Stimulated activated effector memory CD8-positive, alpha-beta T cell treated with anti-CD3 and anti-CD28 coated beads, Interleukin-12 subunit alpha, Interleukin-12 subunit beta, amount 100 ng/mL, for 72 hours (primary cell): ENCODE measurements at regions not wholly inside any gene's neighbourhood (a gene's known extent, or its start where the extent isn't known, plus 50 kb on each side); places are given as distances from the start of the nearest gene placed in this dataset.
"Not testable (repeated sequence)": the region's sequence is repeated elsewhere in the genome, so short reads cannot be mapped to it uniquely, and the experiment has no call there.

Experiments
- ATAC-seq: fragments of 150-1000 bp; cut with Tn5 transposase; 2 replicates; pipeline ENCODE4 v1.10.0; 2021
- DNase-seq, 2 donors: peaks; one replicate each; pipeline ENCODE4 v3.0.0; 2021 to 2022; ENCODE audit warnings: low spot score in 2 of 2
- H3K27ac Mint-ChIP-seq: one replicate; pipeline ENCODE4 v1.8.0; 2022; ENCODE audit warnings: mild to moderate bottlenecking, mixed read lengths
- H3K36me3 Mint-ChIP-seq: one replicate; pipeline ENCODE4 v1.8.0; 2022; ENCODE audit warnings: mild to moderate bottlenecking, mixed read lengths
- H3K4me1 Mint-ChIP-seq: one replicate; pipeline ENCODE4 v1.8.0; 2022; ENCODE audit warnings: mixed read lengths
- H3K4me3 Mint-ChIP-seq: one replicate; pipeline ENCODE4 v1.8.0; 2022; ENCODE audit warnings: mild to moderate bottlenecking, mixed read lengths
- H3K9me3 Mint-ChIP-seq: one replicate; pipeline ENCODE4 v1.8.0; 2022; ENCODE audit warnings: mixed read lengths

DNA sequence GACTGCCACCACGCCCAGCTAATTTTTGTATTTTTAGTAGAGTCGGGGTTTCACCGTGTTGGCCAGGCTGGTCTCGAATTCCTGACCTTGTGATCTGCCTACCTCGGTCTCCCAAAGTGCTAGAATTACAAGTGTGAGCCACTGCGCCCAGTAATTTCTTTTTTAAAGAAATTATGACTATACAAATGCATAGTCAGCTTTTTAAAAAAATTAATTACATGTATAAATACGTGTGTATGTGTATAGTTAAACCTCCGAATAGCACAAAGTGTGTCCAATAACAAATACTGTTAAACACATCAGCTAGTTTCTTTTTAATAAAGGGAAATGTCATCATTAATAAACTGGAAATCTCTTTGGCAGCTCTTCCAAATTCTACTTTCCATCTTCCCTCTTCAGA lies 135.5 kb upstream of the SALL4 start:
- DNase-seq, result no peak
- H3K4me1 Mint-ChIP-seq, result no peaks in the 10 kb centered on the region
- no peaks in the 10 kb centered on the region for H3K9me3 Mint-ChIP-seq
- H3K36me3 Mint-ChIP-seq, result no peaks in the 10 kb centered on the region
- H3K4me3 Mint-ChIP-seq, result no peak overlapping the region
- no peak overlapping the region for H3K27ac Mint-ChIP-seq
- ATAC-seq, result no peak

GRCh38 chr20:51936377-51936776 lies 134.1 kb upstream of the SALL4 start:
- no peak overlapping the region for H3K27ac Mint-ChIP-seq
- no peaks in the 10 kb centered on the region for H3K4me1 Mint-ChIP-seq
- no peak for ATAC-seq

DNA sequence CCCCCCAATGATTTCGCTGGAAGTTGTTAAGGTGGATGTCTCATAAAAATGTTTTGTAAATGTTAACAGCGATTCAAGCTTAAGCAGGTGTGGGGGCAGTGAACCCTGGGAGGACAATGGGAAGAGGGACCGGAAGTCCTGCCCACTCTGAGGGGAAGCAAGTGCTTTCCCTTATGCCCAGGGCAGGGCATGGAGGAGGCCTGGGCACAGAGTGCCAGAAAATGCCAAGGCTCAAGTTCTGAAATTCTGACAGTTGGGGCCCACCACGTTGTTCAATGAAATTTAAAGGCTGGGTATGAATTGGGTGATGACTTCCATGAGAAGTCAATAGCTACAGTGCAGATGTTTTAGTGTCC lies 132.7 kb upstream of the SALL4 start:
- DNase-seq (no peak), ATAC-seq (no peak)
- Mint-ChIP-seq H3K36me3 (no peaks in the 10 kb centered on the region), H3K4me1 (no peaks in the 10 kb centered on the region), H3K27ac (no peak overlapping the region), H3K9me3 (no peaks in the 10 kb centered on the region), H3K4me3 (no peak overlapping the region)

More at GRCh38 chr20:51936377-51936776, 134.1 kb upstream of the SALL4 start:
- no peak for DNase-seq
- Mint-ChIP-seq H3K36me3 (no peaks in the 10 kb centered on the region), H3K4me3 (no peak overlapping the region), H3K9me3 (no peaks in the 10 kb centered on the region)

- no peak overlapping the region for H3K4me3 Mint-ChIP-seq
- DNase-seq (no peak), ATAC-seq (no peak)
- H3K9me3 Mint-ChIP-seq, result no peaks in the 10 kb centered on the region
- no peaks in the 10 kb centered on the region for H3K4me1 Mint-ChIP-seq
- H3K27ac Mint-ChIP-seq, result no peak overlapping the region
- H3K36me3 Mint-ChIP-seq, result no peaks in the 10 kb centered on the region
These were observed 132.1 kb upstream of the SALL4 start for GRCh38 chr20:51934301-51935002.

GRCh38 chr20:51931371-51931781 lies 129.1 kb upstream of the SALL4 start:
- DNase-seq (no peak), ATAC-seq (no peak)
- Mint-ChIP-seq H3K36me3 (no peaks in the 10 kb centered on the region), H3K4me1 (no peaks in the 10 kb centered on the region), H3K27ac (no peak overlapping the region), H3K4me3 (no peak overlapping the region), H3K9me3 (no peaks in the 10 kb centered on the region)

GRCh38 chr20:51930775-51931174 lies 128.5 kb upstream of the SALL4 start:
- Mint-ChIP-seq H3K4me1 (no peaks in the 10 kb centered on the region), H3K27ac (no peak overlapping the region), H3K36me3 (no peaks in the 10 kb centered on the region), H3K9me3 (no peaks in the 10 kb centered on the region), H3K4me3 (no peak overlapping the region)
- ATAC-seq (no peak), DNase-seq (no peak)

GRCh38 chr20:51928931-51929330 lies 126.6 kb upstream of the SALL4 start:
- Mint-ChIP-seq H3K4me3 (no peak overlapping the region), H3K4me1 (no peaks in the 10 kb centered on the region), H3K36me3 (no peaks in the 10 kb centered on the region), H3K9me3 (no peaks in the 10 kb centered on the region), H3K27ac (no peak overlapping the region)
- DNase-seq (no peak), ATAC-seq (no peak)

GRCh38 chr20:51927970-51928369 lies 125.6 kb upstream of the SALL4 start:
- not testable (repeated sequence) for H3K36me3 Mint-ChIP-seq, DNase-seq, ATAC-seq, H3K27ac Mint-ChIP-seq, H3K9me3 Mint-ChIP-seq, H3K4me1 Mint-ChIP-seq, H3K4me3 Mint-ChIP-seq

GRCh38 chr20:51926670-51927305 lies 124.5 kb upstream of the SALL4 start:
- Mint-ChIP-seq H3K36me3 (no peaks in the 10 kb centered on the region), H3K4me1 (no peaks in the 10 kb centered on the region), H3K4me3 (no peak overlapping the region), H3K27ac (no peak overlapping the region), H3K9me3 (no peaks in the 10 kb centered on the region)
- no peak for ATAC-seq
- DNase-seq, result no peak

DNA sequence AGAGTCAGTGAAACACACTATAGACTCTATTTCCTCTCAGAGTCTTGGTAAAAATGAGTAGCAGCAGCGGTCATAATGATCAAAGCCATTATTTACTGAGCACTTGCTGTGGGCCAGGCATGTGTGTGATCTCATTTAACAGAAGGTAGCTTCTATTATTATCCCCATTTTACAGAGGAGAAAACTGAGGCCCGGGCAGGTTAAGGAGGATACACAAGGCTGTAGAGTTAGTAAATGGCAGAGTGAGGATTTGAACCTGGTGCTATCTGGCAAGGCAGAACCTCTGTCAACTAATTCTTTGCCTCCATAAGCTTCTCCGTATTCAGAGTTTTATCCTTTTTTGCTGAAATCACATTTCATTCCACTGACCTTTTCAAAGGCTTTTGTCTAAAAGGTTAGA lies 122.2 kb upstream of the SALL4 start:
- ATAC-seq (no peak), DNase-seq (no peak)
- Mint-ChIP-seq H3K4me1 (no peaks in the 10 kb centered on the region), H3K9me3 (no peaks in the 10 kb centered on the region), H3K27ac (no peak overlapping the region), H3K4me3 (no peak overlapping the region), H3K36me3 (no peaks in the 10 kb centered on the region)

DNA sequence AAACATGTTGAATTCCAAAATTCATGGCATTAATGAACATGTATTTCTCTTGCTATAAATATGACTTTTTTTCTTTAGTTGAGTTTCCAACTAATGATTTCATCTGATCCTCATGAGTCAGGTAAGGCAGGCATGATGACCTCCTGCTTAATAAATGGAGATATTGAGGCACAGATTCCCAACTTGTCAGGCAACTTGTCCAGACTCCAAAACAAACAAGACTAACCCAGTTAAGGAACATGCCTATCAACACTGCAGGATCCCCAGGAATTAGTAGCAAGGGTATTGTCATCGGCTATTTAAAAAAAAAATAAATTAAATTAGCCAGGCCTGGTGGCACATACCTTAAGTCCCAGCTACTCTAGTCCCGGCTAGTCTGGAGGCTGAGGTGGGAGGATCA lies 121.3 kb upstream of the SALL4 start:
- H3K9me3 Mint-ChIP-seq, result no peaks in the 10 kb centered on the region
- no peaks in the 10 kb centered on the region for H3K4me1 Mint-ChIP-seq
- DNase-seq (no peak), ATAC-seq (no peak)
- no peaks in the 10 kb centered on the region for H3K36me3 Mint-ChIP-seq
- no peak overlapping the region for H3K27ac Mint-ChIP-seq
- H3K4me3 Mint-ChIP-seq, result no peak overlapping the region

GRCh38 chr20:51922812-51923211 lies 120.5 kb upstream of the SALL4 start:
- not testable (repeated sequence) for H3K36me3 Mint-ChIP-seq, H3K4me1 Mint-ChIP-seq, H3K4me3 Mint-ChIP-seq, H3K9me3 Mint-ChIP-seq, ATAC-seq, H3K27ac Mint-ChIP-seq, DNase-seq

- H3K9me3 Mint-ChIP-seq, result no peaks in the 10 kb centered on the region
- H3K4me1 Mint-ChIP-seq, result no peaks in the 10 kb centered on the region
- ATAC-seq (no peak), DNase-seq (no peak)
- H3K4me3 Mint-ChIP-seq, result no peak overlapping the region
- H3K36me3 Mint-ChIP-seq, result no peaks in the 10 kb centered on the region
- no peak overlapping the region for H3K27ac Mint-ChIP-seq
These were observed 116.2 kb upstream of the SALL4 start for GRCh38 chr20:51918561-51918960.

- Mint-ChIP-seq H3K9me3 (no peaks in the 10 kb centered on the region), H3K4me1 (no peaks in the 10 kb centered on the region), H3K27ac (no peak overlapping the region), H3K36me3 (no peaks in the 10 kb centered on the region), H3K4me3 (no peak overlapping the region)
- DNase-seq (no peak), ATAC-seq (no peak)
These were observed 115.7 kb upstream of the SALL4 start for GRCh38 chr20:51917886-51918535.

DNA sequence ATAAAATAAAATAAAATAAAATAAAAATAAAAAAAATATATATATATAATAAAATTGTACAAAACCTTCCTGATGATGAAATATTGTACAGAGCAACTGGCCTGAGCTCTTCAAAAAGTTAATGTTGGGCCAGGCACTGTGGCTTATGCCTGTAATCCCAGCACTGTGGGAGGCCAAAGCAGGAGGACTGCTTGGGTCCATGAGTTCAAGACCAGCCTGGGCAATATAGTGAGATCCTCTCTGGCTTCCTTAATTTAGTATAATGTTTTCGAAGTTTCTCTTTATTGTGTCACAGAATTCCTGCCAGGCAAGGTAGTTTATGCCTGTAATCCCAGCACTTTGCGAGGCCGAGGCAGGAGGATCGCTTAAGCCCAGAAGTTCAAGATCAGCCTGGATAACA lies 113.9 kb upstream of the SALL4 start:
- H3K36me3 Mint-ChIP-seq, result no peaks in the 10 kb centered on the region
- no peak for DNase-seq
- no peak for ATAC-seq
- no peaks in the 10 kb centered on the region for H3K9me3 Mint-ChIP-seq
- no peak overlapping the region for H3K27ac Mint-ChIP-seq
- H3K4me1 Mint-ChIP-seq, result no peaks in the 10 kb centered on the region
- H3K4me3 Mint-ChIP-seq, result no peak overlapping the region

GRCh38 chr20:51914758-51915157 lies 112.4 kb upstream of the SALL4 start:
- Mint-ChIP-seq H3K27ac (no peak overlapping the region), H3K4me1 (no peaks in the 10 kb centered on the region), H3K9me3 (no peaks in the 10 kb centered on the region), H3K36me3 (no peaks in the 10 kb centered on the region), H3K4me3 (no peak overlapping the region)
- ATAC-seq (no peak), DNase-seq (no peak)
